ENCODE measurements at regions not wholly inside any gene's neighbourhood (a gene's known extent, or its start where the extent isn't known, plus 50 kb on each side); places are given as distances from the start of the nearest gene placed in this dataset.
"Not testable (repeated sequence)": the region's sequence is repeated elsewhere in the genome, so short reads cannot be mapped to it uniquely, and the experiment has no call there.

GRCh38 chr22:49392841-49393510 lies 434.7 kb downstream of the BRD1 start:
- DNase-seq (ENCODE audit: low read depth), result no peak

DNA sequence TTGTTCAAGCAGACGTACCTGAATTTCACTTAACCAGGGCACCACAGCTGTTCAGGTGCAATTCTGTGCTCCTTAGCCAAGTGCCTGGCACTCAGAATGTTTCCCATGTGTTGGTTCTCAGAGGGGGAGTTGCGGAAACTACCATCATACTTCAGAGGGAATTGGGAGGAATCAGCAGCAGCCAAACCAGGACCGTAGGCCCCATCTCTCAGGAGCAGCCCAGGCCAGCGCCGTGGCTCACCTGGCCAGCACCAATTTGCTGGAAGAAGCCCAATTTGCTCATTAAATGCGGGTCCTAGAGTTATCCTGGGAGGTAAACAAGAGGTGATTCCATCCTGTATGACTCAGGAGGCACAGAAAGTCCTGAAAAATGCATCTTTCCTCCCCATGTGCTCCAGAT lies 435.4 kb downstream of the BRD1 start:
- no peak for DNase-seq (ENCODE audit: low read depth)

DNA sequence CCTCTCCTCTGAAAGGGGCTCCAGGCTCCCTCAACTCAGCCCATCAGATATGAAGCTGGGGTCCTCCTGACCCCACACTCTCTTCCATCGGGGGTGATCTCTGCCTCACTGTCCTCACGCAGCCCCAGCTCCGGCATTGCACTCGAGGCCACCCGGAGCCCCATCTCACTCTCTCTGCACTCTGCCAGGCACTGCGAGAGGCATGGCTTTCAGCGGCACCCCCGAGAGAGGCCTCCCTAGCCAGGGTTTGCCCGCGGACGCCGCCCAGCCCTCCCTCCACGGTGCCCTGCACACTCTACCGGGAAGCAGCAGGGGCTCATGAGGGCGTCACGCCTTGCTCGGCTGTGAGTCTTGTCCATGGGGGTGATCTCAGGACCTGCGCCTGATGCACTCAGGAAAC lies 436.2 kb downstream of the BRD1 start:
- DNase-seq (ENCODE audit: low read depth), result no peak

- no peak for DNase-seq (ENCODE audit: low read depth)
Observed at GRCh38 chr22:49390954-49391353, 436.7 kb downstream of the BRD1 start.

DNA sequence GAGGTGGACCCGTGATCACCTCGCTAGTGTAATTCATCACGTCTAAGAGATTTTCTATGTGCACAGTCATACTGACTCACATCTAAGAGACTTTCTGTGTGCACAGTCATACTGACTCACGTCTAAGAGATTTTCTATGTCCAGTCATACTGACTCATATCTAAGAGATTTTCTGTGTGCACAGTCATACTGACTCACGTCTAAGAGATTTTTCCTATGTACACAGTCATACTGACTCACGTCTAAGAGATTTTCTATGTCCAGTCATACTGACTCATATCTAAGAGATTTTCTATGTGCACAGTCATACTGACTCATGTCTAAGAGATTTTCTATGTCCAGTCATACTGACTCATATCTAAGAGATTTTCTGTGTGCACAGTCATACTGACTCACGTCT lies 443.8 kb downstream of the BRD1 start:
- not testable (repeated sequence) for DNase-seq (ENCODE audit: low read depth)

DNA sequence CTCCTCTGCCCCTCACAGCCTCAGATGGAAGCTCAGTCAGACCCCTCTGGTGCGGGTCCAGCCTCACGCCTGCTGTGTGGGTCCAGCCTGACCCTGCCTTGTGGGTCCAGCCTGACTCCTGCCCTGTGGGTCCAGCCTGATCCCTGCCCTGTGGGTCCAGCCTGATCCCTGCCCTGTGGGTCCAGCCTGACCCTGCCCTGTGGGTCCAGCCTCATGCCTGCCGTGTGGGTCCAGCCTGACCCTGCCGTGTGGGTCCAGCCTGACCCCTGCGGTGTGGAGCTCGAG lies 445.3 kb downstream of the BRD1 start:
- DNase-seq (ENCODE audit: low read depth), result no peak

GRCh38 chr22:49381595-49382450 lies 445.9 kb downstream of the BRD1 start:
- DNase-seq (ENCODE audit: low read depth), result no peak

DNA sequence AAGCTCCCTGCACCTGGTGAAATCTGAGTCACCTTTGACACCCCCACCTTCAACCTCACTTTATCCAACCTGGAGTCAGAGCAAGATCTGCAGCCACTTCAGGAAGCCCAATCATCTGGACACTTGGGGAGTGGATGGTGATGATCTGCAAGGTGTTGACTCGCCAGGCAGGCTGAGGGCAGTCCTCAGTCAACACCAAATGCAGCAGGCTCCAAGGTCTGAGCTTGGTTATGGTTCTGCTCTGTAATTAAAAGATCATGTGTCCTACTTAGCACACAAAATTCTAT lies 446.9 kb downstream of the BRD1 start:
- no peak for DNase-seq (ENCODE audit: low read depth)

GRCh38 chr22:49380095-49380827 lies 447.4 kb downstream of the BRD1 start:
- no peak for DNase-seq (ENCODE audit: low read depth)

DNA sequence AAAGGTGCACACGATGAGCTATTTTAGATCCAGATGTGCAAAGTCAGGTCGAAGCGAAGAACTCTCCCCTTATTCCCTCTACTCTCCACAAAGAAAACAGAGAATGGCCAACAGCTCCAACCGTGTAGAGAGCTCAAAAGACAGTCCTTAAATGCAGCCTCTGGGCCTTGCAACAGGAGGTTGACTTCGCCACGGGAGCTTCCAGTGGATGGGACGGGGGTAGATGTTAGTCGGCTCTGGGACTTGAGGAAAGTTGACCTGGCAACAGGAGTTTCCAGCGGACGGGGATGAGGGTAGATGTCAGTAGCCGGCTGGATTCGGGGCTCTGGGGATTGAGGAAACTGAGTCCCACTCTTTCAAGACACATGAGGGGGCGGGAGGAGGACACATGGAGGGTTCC lies 450.4 kb downstream of the BRD1 start:
- no peak for DNase-seq (ENCODE audit: low read depth)

GRCh38 chr22:49373801-49374226 lies 453.9 kb downstream of the BRD1 start:
- no peak for DNase-seq (ENCODE audit: low read depth)

GRCh38 chr22:49373289-49373666 lies 454.4 kb downstream of the BRD1 start:
- DNase-seq (ENCODE audit: low read depth), result no peak

DNA sequence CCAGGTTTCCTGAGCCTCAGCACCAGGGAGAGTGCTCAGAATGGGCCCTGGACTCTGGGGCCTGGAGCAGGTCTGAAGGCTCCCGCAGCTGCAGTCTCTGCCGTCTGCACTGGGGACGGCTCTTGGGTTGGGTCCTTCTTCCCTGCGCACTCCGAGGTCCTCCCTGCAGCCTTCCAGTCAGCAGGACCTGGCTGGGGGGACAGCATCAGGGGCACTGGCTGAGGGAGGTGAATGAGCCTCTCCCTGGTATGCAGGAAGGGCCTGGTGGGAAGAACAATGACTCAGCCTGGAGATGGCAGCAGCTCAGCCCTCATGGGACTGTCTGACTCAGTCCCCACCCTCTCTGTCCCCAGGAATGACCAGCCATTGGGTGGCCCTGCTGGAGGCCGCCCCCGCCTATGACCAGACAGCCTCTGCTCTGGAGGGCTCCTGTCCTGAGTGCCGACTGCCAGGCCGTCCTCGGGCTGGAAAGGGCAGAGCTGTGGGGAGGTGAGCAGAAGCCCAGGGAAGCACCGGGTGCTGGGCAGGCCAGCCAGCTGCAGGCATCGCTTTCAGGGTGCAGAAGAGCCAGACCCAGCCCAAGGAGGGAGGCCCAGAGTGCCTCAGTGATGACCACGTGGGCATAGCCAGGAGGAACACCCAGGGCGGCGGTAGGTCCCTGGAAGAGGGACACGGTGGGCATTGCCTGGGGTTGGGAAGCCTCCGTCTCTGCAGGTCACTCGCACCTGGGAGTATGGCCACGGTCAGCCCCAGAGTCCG lies 455.0 kb downstream of the BRD1 start:
- no peak for DNase-seq (ENCODE audit: low read depth)

DNA sequence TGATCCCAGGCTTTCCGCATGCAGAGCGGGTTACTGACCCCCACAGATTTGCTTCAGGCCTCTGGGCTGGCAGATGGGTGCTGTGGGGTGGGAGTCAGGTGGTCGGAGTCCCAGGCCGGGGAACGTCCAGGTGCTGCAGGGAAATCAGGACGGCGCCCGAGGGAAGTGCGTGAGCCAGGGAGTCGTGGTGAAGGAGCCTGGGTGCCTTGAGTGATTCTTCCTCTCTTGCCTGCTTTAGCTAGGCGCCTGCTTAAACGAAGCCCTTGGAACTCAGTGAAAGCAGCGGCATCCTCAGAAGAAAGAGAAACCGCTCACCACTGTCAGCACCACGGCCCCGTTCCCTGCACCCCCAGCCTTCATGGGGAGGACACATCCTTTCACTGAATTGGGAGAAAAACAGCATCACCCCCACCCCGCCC lies 455.6 kb downstream of the BRD1 start:
- DNase-seq (ENCODE audit: low read depth), result no peak

DNA sequence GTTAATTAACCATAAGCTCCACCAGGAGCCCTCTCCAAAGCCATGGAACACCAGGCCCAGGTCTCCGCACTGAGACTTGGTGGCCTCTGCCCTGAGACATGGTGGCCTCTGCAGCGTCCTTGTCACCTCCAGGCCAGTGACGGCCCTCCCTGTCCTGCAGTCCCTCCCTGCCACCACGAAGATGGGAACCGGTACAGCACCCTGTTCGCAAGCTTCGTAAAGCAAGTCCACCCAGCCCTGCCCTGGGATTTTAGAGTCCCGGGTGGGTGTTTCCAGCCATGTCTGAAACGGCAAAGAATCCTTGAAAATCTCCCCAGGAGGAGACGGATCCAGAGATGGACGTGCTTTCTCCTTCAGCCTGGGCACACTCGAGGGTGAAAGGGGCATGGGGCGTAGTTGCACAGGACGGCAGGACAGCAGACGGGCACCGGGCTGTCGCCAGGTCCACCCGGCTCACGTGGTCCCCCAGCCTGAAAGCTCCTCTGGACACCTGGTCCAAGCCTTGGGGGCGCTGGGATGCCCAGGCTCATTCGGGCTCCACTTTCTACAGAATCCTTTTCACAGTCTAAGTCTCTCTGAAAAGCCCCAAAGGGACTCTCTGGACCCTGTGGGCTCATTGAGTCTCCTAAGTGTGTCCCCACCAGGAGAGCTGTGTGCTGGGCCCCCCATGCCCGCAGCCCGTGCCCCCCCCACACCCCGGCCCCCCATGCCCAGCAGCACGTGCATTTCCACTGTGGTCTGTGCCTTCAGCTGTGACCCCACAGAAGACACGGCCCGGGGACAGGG lies 456.2 kb downstream of the BRD1 start:
- no peak for DNase-seq (ENCODE audit: low read depth)

DNA sequence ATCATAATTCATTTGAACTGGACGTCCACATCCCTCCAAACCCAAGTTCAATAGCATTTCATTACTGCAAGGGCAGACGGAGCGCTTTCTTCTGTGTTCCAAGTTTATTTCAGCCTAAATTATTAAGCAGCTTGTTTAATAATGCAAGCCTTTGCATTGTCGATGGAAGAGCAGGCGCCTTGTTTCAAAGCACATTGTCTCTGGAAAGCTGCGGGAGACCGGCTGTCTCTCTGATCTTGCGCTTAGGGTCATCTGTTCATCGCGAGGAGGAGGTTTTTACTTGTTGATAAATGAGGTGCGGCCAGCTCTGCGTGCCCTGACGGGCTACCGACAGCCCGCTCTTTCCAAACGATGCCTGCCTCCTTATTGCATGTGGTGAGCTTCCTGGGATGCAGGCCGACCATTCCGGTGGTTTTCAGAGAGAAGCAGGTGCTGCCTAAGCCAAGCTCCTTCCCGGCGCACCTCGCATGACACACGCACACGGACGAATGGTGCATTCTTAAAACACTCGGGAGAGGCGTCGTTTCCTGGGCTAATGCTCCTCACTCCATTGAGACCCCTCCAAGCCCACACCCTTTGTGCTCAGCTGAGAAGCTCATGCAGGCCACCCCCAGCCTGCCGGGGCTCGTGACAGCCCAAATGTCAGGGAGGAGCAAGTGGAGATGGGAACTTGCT lies 456.9 kb downstream of the BRD1 start:
- DNase-seq (ENCODE audit: low read depth), result no peak

GRCh38 chr22:49369726-49370626 lies 457.7 kb downstream of the BRD1 start:
- no peak for DNase-seq (ENCODE audit: low read depth)

GRCh38 chr22:49368976-49369725 lies 458.5 kb downstream of the BRD1 start:
- DNase-seq (ENCODE audit: low read depth), result no peak

GRCh38 chr22:49368221-49368975 lies 459.3 kb downstream of the BRD1 start:
- DNase-seq (ENCODE audit: low read depth), result no peak

Data from HS-5 (cell line).